Fibroblast of the aortic adventitia (primary cell): ENCODE measurements at regions not wholly inside any gene's neighbourhood (a gene's known extent, or its start where the extent isn't known, plus 50 kb on each side); places are given as distances from the start of the nearest gene placed in this dataset.

Source experiments
- DNase-seq: peaks from one replicate; pipeline ENCODE4 v3.0.0-alpha.2; 2010; ENCODE audit warnings: low read depth
- H3K4me3 ChIP-seq: 2 replicates; pipeline ENCODE4 v1.5.1; 2011; ENCODE audit warnings: low read depth, mild to moderate bottlenecking, control low read depth, low read length, moderate library complexity
- TF ChIP-seq, protein P1 (sequence below): IDR thresholded peaks from 2 replicates; pipeline ENCODE4 v1.5.1; 2011; ENCODE audit warnings: mild to moderate bottlenecking, low read length, control low read depth, inconsistent platforms; ENCODE audit not compliant: insufficient read depth

DNA sequence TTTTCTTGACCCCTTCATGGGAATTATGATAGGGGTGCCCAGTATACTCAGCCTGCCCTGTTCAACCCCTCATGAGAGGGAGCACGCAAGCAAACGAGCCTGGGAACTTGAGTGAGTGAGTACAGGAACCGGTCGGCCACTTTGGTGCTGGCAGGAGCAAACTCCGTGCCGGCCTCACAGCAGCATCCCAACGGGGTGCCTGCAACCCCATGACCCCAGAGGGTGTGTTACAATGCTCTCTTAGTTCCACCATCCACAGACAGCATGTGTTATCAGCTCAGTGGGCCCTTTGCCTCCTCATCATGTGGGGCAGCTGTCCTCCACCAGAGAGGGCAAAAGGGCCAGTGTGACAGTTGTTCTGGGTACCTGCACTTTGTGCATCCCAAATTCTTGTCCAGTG is 289.8 kb downstream of the FRK start:
- TF ChIP-seq, protein P1, sequence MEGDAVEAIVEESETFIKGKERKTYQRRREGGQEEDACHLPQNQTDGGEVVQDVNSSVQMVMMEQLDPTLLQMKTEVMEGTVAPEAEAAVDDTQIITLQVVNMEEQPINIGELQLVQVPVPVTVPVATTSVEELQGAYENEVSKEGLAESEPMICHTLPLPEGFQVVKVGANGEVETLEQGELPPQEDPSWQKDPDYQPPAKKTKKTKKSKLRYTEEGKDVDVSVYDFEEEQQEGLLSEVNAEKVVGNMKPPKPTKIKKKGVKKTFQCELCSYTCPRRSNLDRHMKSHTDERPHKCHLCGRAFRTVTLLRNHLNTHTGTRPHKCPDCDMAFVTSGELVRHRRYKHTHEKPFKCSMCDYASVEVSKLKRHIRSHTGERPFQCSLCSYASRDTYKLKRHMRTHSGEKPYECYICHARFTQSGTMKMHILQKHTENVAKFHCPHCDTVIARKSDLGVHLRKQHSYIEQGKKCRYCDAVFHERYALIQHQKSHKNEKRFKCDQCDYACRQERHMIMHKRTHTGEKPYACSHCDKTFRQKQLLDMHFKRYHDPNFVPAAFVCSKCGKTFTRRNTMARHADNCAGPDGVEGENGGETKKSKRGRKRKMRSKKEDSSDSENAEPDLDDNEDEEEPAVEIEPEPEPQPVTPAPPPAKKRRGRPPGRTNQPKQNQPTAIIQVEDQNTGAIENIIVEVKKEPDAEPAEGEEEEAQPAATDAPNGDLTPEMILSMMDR = no peak
- DNase-seq = no peak
- no peak overlapping the region for H3K4me3 ChIP-seq

DNA sequence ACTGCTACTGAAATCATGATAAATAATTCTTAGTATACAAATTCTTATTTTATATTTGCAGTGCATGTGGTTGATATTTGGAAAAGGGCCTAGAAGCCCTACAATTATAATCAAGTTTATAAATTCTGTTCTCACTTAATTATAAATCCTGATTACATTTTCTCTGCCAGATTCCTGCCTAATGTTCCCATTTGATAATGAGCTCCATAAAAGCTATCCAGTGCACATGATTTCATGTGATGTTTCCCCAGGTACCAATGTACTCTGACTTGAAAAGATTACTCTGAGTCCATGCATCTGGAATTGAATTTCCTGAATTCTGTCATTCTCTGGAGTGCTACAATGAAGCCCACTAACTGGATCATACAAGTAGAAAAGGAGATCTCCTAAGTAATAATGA is 292.2 kb downstream of the FRK start:
- TF ChIP-seq, protein P1 = no peak
- H3K4me3 ChIP-seq = no peak overlapping the region
- DNase-seq = no peak

DNA sequence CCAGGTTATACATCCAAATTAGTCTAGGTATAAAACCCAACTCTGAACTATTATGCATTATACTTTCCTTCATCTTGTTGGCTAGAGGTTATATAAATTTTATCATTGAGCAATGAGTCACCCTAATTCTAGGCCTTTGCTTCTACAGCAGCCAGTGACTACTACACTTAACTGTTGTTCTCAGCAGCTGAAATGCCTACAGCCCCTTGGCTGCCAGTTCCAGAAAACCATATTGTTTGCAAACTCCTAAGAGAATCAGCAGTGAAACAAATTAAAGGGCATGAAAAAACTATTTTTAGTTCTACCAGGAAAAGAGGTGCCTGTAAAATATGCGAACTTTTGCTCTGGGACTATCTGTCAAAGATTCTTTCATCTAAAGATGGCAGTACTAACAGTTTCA is 292.8 kb downstream of the FRK start:
- TF ChIP-seq, protein P1 = no peak
- no peak for DNase-seq
- H3K4me3 ChIP-seq = no peak overlapping the region

DNA sequence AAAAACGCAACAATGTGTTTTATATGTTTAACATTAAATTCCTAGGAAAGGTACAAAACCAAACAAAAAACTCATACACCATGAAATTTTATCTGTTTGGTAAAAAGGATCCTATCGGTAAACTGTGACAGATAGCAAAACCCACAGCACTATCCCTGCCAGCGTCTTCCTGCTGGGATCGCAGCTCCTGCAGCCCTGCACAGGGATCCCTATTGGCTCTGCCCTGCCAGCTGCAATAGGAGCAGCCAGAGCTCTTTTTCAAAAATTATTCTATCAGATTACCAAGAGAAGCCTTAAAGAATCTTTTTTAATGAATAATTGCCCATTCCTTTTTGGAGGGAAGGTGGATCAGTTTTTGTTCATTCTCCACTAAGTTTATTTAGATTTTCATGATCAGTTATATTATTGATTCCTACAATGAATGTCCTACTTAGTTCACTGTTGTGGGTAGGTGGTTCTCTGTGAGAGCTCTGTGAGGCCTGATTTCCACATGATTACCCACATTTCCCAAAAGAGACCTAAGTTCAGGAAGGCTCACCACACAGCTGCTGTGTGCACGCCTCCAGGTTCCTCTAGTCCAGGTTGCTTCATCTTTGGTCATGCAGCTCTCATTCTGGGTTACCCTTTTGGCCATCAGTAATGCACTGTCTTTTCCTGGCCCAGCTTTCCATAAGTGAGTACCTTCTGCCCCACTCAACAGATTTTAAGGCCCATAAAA is 293.8 kb downstream of the FRK start:
- no peak for DNase-seq
- H3K4me3 ChIP-seq = no peak overlapping the region
- TF ChIP-seq, protein P1 = no peak

DNA sequence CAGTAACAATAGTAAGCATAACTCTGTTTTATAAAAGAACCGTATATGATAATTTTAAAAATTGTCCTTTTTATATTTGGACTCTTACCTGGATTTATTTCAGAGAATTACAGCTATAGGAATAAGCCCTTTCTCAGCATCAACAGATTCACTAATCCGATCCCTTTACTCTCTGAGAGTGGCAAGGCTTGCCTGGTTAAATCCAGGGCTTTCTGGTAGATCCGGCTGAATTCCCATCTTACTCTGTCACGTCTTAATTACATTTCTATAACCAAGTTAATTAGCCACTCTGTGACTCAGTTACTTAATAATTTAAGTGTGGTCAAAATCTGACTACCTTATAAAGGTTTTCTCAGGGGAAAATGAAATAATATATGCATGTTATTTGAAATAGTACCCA is 294.7 kb downstream of the FRK start:
- TF ChIP-seq, protein P1 = no peak
- DNase-seq = no peak
- H3K4me3 ChIP-seq = no peak overlapping the region

DNA sequence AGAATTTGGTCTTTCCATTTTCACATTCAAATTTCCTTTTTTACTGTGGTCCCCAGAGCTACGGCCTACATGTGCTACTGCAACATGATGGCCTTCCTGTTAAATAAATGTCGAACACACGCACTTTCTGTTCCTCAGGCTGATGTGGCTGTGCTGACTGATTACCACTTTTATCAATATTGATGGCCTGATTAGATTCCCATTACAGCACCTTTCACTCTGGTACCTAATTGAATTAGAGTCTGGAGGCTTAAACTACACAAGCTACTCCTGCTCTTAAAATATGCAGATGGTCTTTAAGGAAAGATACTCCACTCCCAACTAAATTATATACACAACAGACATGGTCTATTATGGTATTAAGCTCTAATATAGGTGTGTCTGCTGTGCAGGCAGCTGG is 301.6 kb downstream of the FRK start:
- TF ChIP-seq, protein P1 = no peak
- no peak for DNase-seq
- H3K4me3 ChIP-seq = no peak overlapping the region

DNA sequence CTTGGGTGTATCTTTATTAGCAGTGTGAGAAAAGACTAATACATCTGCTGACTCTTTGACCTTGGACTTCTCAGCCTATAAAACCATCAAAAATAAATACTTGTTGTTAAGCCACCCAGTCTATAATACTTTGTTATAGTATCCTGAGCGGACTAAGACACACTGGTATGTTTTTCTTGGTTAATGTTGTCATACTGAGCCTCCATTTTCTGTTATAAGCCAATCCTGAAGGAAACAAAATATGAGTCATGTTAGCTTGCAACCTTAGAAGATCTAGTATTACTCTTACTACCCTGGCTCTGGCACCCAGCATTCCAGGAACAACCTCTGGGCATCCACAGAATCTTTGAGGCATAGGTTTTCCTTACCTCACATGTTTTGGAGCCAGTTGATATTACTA is 307.2 kb downstream of the FRK start:
- DNase-seq = no peak
- no peak overlapping the region for H3K4me3 ChIP-seq
- TF ChIP-seq, protein P1 = no peak
